SU-DHL-6 (cell line): ENCODE measurements at regions not wholly inside any gene's neighbourhood (a gene's known extent, or its start where the extent isn't known, plus 50 kb on each side); places are given as distances from the start of the nearest gene placed in this dataset.

ENCODE experiments used
- H2AFZ ChIP-seq: fragments of 200-600 bp; sonication (generic); 2 replicates; pipeline ENCODE4 v1.6.1; 2014; ENCODE audit warnings: low read depth, mild to moderate bottlenecking, moderate library complexity, mixed read lengths, antibody characterized with exemption, low read length; ENCODE audit not compliant: severe bottlenecking
- H3F3A ChIP-seq: fragments of 200-600 bp; shearing (Covaris generic); 2 replicates; pipeline ENCODE4 v1.6.0; 2016; ENCODE audit warnings: antibody characterized with exemption, mild to moderate bottlenecking; ENCODE audit not compliant: insufficient read depth
- H3K27ac ChIP-seq: fragments of 200-600 bp; sonication (generic); 2 replicates; pipeline ENCODE4 v1.5.1; 2016; ENCODE audit warnings: low read depth, mild to moderate bottlenecking, low read length, moderate library complexity, mixed read lengths
- H3K27me3 ChIP-seq: fragments of 200-600 bp; sonication (generic), shearing (Covaris generic); 2 replicates; pipeline ENCODE4 v1.6.0; 2014; ENCODE audit warnings: mild to moderate bottlenecking, low read length
- H3K36me3 ChIP-seq: fragments of 200-600 bp; sonication (generic); 2 replicates; pipeline ENCODE4 v1.6.1; 2014; ENCODE audit warnings: mild to moderate bottlenecking, low read length, mixed read lengths
- H3K4me2 ChIP-seq: fragments of 300-600, 200-600 bp; shearing (Covaris generic), sonication (generic); 2 replicates; pipeline ENCODE4 v1.6.0; 2014; ENCODE audit warnings: low read length, low read depth, mild to moderate bottlenecking; ENCODE audit not compliant: poor library complexity, severe bottlenecking
- H3K4me3 ChIP-seq: fragments of 200-600 bp; sonication (generic); 2 replicates; pipeline ENCODE4 v1.5.1; 2014; ENCODE audit warnings: antibody characterized with exemption, low read length, mild to moderate bottlenecking, mixed read lengths; ENCODE audit not compliant: insufficient read depth, poor library complexity, severe bottlenecking
- H3K79me2 ChIP-seq: fragments of 200-600 bp; sonication (generic); 2 replicates; pipeline ENCODE4 v1.6.1; 2014; ENCODE audit warnings: mild to moderate bottlenecking, low read length, moderate library complexity; ENCODE audit not compliant: insufficient read depth
- H3K9ac ChIP-seq: fragments of 200-600 bp; sonication (generic); 2 replicates; pipeline ENCODE4 v1.7.0; 2014; ENCODE audit warnings: mild to moderate bottlenecking, low read length
- H3K9me2 ChIP-seq: fragments of 200-600 bp; sonication (generic); replicated peaks from 2 replicates; pipeline ENCODE4 v1.6.1; 2014; ENCODE audit warnings: low read length; ENCODE audit not compliant: insufficient read depth
- H3K9me3 ChIP-seq: fragments of 200-600 bp; sonication (generic); 2 replicates; pipeline ENCODE4 v1.6.1; 2014; ENCODE audit warnings: low read length, mixed read lengths; ENCODE audit not compliant: insufficient read depth
- H4K20me1 ChIP-seq: fragments of 200-600 bp; sonication (generic); 2 replicates; pipeline ENCODE4 v1.6.1; 2014; ENCODE audit warnings: low read depth, mild to moderate bottlenecking, antibody characterized with exemption, low read length, moderate library complexity, mixed read lengths
- CTCF ChIP-seq: fragments of 200-600 bp; sonication (generic); IDR thresholded peaks from one replicate; pipeline ENCODE4 v1.5.1; 2017; ENCODE audit warnings: antibody characterized with exemption, mild to moderate bottlenecking, low read length, moderate library complexity; ENCODE audit not compliant: insufficient read depth, poor library complexity, severe bottlenecking
- EZH2phosphoT487 ChIP-seq: fragments of 200-600 bp; sonication (generic), shearing (Covaris generic); conservative IDR thresholded peaks from 2 replicates; pipeline ENCODE4 v1.6.1; 2018; ENCODE audit warnings: mild to moderate bottlenecking, antibody characterized with exemption, low read length, moderate library complexity, mixed read lengths

- Histone ChIP-seq H2AFZ (no peak overlapping the region), H3K27me3 (no peaks in the 10 kb centered on the region), H3K9me3 (no peaks in the 10 kb centered on the region), H3K4me2 (no peak overlapping the region), H3K9ac (no peak overlapping the region), H3K36me3 (no peaks in the 10 kb centered on the region), H3K27ac (no peak overlapping the region), H3F3A (no peaks in the 10 kb centered on the region), H3K9me2 (no peaks in the 10 kb centered on the region), H4K20me1 (no peaks in the 10 kb centered on the region), H3K4me3 (no peak overlapping the region), H3K79me2 (no peaks in the 10 kb centered on the region)
- TF ChIP-seq CTCF (no peak), EZH2phosphoT487 (no peak)
Measured at GRCh38 chr3:117217355-117217754, 507.8 kb downstream of the TUSC7 start.

GRCh38 chr3:117217760-117218316 is 508.3 kb downstream of the TUSC7 start:
- Histone ChIP-seq H3K9me3 (no peaks in the 10 kb centered on the region), H3K27me3 (no peaks in the 10 kb centered on the region), H2AFZ (no peak overlapping the region), H3K9ac (no peak overlapping the region), H3K9me2 (no peaks in the 10 kb centered on the region), H3K4me3 (no peak overlapping the region), H3K27ac (no peak overlapping the region), H3F3A (no peaks in the 10 kb centered on the region), H3K36me3 (no peaks in the 10 kb centered on the region), H3K4me2 (no peak overlapping the region), H3K79me2 (no peaks in the 10 kb centered on the region), H4K20me1 (no peaks in the 10 kb centered on the region)
- TF ChIP-seq EZH2phosphoT487 = no peak
- TF ChIP-seq CTCF = no peak

GRCh38 chr3:117218641-117219048 is 509.1 kb downstream of the TUSC7 start:
- no peaks in the 10 kb centered on the region for H3K27me3 ChIP-seq

More at GRCh38 chr3:117218641-117219048, 509.1 kb downstream of the TUSC7 start:
- H3K9me3 ChIP-seq = no peaks in the 10 kb centered on the region
- H3K27ac ChIP-seq = no peak overlapping the region
- TF ChIP-seq EZH2phosphoT487 (no peak), CTCF (no peak)
- H3K79me2 ChIP-seq = no peaks in the 10 kb centered on the region
- no peaks in the 10 kb centered on the region for H4K20me1 ChIP-seq
- H3K4me2 ChIP-seq = no peak overlapping the region
- no peaks in the 10 kb centered on the region for H3F3A ChIP-seq
- no peak overlapping the region for H2AFZ ChIP-seq
- no peaks in the 10 kb centered on the region for H3K9me2 ChIP-seq
- no peaks in the 10 kb centered on the region for H3K36me3 ChIP-seq
- H3K9ac ChIP-seq = no peak overlapping the region
- H3K4me3 ChIP-seq = no peak overlapping the region
